ENCODE measurements at regions not wholly inside any gene's neighbourhood (a gene's known extent, or its start where the extent isn't known, plus 50 kb on each side); places are given as distances from the start of the nearest gene placed in this dataset.

GRCh38 chr10:78996792-78997129 lies 72.0 kb upstream of the ZMIZ1 start:
- H3K4me3 ChIP-seq (ENCODE audit: low read depth, low read length) = no peak overlapping the region
- TF ChIP-seq, protein P1, sequence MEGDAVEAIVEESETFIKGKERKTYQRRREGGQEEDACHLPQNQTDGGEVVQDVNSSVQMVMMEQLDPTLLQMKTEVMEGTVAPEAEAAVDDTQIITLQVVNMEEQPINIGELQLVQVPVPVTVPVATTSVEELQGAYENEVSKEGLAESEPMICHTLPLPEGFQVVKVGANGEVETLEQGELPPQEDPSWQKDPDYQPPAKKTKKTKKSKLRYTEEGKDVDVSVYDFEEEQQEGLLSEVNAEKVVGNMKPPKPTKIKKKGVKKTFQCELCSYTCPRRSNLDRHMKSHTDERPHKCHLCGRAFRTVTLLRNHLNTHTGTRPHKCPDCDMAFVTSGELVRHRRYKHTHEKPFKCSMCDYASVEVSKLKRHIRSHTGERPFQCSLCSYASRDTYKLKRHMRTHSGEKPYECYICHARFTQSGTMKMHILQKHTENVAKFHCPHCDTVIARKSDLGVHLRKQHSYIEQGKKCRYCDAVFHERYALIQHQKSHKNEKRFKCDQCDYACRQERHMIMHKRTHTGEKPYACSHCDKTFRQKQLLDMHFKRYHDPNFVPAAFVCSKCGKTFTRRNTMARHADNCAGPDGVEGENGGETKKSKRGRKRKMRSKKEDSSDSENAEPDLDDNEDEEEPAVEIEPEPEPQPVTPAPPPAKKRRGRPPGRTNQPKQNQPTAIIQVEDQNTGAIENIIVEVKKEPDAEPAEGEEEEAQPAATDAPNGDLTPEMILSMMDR (IDR thresholded peaks at IDR 0.05; ENCODE audit: low read depth, low read length) = no peak

DNA sequence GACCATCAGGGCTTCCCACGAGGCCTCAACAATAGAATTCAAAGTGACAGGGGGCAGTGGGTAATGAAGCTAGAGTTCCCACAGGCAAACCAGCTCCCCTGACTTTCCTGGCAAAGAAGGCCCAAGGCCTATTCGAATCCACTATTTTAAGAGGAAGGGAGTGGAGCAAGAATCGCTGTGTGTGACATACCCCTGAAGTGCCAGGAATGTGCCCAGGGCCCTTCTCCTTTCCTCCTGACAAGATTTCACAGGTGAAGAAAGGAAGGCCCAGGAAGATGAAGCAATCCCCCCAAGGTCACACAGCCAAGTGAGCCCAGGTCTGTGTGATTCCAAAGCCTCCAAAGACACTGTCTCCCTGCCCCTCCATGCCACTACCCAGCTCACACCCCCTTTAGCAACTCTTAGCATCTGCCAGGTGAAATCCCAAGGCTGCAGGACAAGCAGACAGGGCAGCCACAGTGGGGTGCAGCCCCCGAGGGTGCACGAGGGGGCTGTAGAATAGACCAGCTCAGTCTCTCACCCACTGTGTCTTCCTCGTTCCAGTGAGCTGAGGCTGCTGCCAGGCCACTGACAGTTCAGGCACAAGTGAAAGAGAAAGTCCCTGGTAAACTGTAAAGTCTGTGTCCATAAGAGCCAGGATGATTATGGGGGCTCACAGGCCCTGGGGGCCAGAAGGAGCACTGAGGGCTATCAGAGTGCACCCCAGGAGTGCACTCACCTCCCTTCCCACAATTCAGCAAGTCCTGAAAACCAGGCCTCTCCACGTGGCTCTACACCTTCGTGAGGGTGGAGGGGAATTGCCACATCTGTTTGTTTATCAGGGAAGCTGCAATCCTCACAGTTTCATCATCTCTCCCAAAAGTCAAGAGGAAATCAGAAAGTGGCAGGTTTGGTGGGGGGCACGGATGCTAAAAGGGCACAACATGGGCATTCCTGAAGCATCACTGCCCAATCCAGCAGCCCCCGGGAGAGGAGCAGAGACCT lies 70.8 kb upstream of the ZMIZ1 start:
- no peak overlapping the region for H3K4me3 ChIP-seq (ENCODE audit: low read depth, low read length)
- TF ChIP-seq, protein P1 (IDR thresholded peaks at IDR 0.05; ENCODE audit: low read depth, low read length) = no peak

DNA sequence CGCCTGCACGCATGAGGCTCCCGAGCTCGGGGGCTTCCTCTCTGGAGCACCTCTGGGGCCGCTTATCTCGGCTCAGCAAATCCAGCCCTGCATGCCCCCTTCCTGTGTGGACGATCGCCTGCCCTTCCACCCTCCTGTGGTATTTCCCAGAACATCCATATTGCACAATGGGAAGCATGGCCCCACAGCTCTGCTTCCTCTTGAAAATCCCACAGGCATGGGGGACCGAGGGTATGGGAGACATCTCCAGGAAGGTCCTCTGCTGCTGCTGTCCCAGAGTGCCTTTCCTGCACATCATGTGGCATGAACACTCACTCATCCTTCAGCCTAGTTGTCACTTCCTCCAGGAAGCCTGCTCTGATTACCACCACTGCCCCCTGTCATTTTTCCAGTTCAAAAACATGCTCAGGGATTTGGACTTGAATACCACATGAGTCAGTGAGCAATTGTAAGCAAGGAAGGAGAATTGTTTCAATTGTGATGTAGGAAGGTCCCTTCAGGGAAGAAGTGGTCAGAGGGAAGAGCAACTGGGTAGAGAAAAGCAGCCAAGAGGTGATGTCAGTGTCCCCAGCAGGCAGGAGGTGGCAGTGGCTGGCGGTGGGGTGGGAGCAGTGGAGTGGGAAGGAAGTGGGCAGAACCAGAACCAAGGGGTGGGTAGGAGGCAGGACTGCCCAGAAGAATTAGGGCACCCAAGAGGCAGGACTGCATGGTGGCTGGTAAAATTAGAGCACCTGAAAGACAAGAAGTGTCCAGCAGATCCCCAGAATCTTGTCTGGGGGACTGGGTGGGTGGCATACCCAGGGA lies 67.5 kb upstream of the ZMIZ1 start:
- TF ChIP-seq, protein P1 (IDR thresholded peaks at IDR 0.05; ENCODE audit: low read depth, low read length) = no peak
- no peak overlapping the region for H3K4me3 ChIP-seq (ENCODE audit: low read depth, low read length)

- TF ChIP-seq, protein P1 (IDR thresholded peaks at IDR 0.05; ENCODE audit: low read depth, low read length) = no peak
- H3K4me3 ChIP-seq (ENCODE audit: low read depth, low read length) = no peak overlapping the region
Measured at GRCh38 chr10:79002336-79002735, 66.4 kb upstream of the ZMIZ1 start.

DNA sequence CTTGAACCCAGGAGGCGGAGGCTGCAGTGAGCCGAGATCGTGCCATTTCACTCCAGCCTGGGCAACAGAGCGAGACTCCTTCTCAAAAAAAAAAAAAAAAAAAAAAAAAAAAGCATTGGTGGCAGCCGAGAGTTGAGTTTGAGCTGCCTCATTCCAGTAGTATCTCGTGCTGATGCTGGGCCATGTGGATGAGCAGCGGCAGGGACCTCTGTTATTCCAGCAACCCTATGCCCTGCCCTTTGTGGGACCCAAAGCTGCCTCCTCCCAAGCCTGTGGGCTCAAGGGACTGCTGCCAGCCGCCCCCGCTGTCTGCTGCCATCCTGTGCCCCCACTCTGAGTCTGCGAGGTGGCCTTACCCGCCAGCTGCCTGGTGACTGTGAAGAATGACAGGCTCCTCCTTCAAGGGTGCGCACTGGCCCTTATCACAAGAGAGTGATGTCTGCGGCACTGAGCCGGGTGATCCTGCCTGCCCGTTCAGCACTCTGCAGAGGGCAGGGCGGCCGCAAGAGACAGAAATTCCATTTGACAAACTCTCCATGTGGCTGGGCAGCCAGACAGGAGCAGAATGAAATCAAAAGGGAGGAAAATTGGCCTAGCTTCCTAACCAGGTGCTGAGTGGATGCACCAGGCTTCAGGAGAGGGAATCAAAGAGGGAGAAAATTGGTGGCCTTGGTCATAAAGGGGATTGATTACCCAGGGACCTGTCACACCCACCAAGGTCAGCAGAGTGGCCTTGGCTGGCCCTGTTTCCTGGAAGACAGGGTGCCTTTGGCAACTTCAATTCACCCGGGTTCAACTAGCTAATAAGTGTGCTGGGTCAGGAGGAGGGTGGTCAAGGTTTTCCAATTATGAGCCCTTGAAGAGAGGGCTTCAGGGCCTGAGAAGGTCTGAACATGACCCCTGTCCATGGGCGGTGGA lies 65.3 kb upstream of the ZMIZ1 start:
- TF ChIP-seq, protein P1 (IDR thresholded peaks at IDR 0.05; ENCODE audit: low read depth, low read length) = no peak
- no peak overlapping the region for H3K4me3 ChIP-seq (ENCODE audit: low read depth, low read length)

- no peak overlapping the region for H3K4me3 ChIP-seq (ENCODE audit: low read depth, low read length)
- TF ChIP-seq, protein P1 (IDR thresholded peaks at IDR 0.05; ENCODE audit: low read depth, low read length) = no peak
Measured at GRCh38 chr10:79004311-79004710, 64.5 kb upstream of the ZMIZ1 start.
